Right lobe of liver (tissue), 4 donors: ENCODE measurements at regions not wholly inside any gene's neighbourhood (a gene's known extent, or its start where the extent isn't known, plus 50 kb on each side); places are given as distances from the start of the nearest gene placed in this dataset.

Experiments
- POLR2A ChIP-seq: fragments of 450-650 bp; IDR thresholded peaks from one replicate; pipeline ENCODE4 v1.6.1; 2017; ENCODE audit warnings: antibody characterized with exemption, mild to moderate bottlenecking
- TF ChIP-seq, protein P1 (sequence below), 4 donors: fragments of 200-600 bp in 3 of 4; fragments of 450-650 bp in 1 of 4; IDR thresholded peaks; one replicate each; pipeline versions ENCODE4 v1.5.1 to v1.8.0; 2016 to 2022; ENCODE audit warnings: antibody characterized with exemption in 4 of 4, mild to moderate bottlenecking in 2 of 4
- donor health status: DM: no; HTN: no; CAD: no.
- donor health status: DM: no; HTN: no; CAD: no.
- donor health status: DM: no; HTN: yes; CAD: no.

DNA sequence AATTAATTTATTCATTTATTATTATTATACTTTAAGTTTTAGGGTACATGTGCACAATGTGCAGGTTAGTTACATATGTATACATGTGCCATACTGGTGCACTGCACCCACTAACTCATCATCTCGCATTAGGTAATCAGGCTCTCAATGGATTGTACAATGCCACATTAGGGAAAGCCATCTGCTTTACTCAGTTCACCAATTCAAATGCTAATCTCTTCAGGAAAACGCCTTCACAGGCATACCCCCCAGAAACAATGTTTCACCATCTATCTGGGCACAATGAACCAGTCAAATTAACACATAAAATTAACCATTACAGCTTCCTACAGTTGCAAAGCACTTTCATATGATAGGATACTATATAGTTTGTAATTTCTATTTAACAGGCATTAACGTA lies 84.8 kb upstream of the DNAJC10 start:
- TF ChIP-seq, protein P1, sequence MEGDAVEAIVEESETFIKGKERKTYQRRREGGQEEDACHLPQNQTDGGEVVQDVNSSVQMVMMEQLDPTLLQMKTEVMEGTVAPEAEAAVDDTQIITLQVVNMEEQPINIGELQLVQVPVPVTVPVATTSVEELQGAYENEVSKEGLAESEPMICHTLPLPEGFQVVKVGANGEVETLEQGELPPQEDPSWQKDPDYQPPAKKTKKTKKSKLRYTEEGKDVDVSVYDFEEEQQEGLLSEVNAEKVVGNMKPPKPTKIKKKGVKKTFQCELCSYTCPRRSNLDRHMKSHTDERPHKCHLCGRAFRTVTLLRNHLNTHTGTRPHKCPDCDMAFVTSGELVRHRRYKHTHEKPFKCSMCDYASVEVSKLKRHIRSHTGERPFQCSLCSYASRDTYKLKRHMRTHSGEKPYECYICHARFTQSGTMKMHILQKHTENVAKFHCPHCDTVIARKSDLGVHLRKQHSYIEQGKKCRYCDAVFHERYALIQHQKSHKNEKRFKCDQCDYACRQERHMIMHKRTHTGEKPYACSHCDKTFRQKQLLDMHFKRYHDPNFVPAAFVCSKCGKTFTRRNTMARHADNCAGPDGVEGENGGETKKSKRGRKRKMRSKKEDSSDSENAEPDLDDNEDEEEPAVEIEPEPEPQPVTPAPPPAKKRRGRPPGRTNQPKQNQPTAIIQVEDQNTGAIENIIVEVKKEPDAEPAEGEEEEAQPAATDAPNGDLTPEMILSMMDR (IDR thresholded peaks at IDR 0.05): no peak
- TF ChIP-seq POLR2A: no peak
